Liver (tissue), 3 donors: ENCODE measurements at regions not wholly inside any gene's neighbourhood (a gene's known extent, or its start where the extent isn't known, plus 50 kb on each side); places are given as distances from the start of the nearest gene placed in this dataset.

Experiments
- FOXA1 ChIP-seq: IDR thresholded peaks from 2 replicates; pipeline ENCODE4 v1.6.1; 2016; ENCODE audit warnings: antibody characterized with exemption
- GABPA ChIP-seq, 2 donors: IDR thresholded peaks in 1 of 2; conservative IDR thresholded peaks in 1 of 2; 2 replicates each; pipeline ENCODE4 v1.6.1; 2016; ENCODE audit warnings: antibody characterized with exemption in 2 of 2, mild to moderate bottlenecking in 1 of 2, moderate library complexity in 1 of 2
- HNF4A ChIP-seq, 2 donors: conservative IDR thresholded peaks; 2 replicates each; pipeline ENCODE4 v1.6.1; 2016; ENCODE audit warnings: antibody characterized with exemption in 2 of 2, mild to moderate bottlenecking in 2 of 2
- JUND ChIP-seq, 2 donors: IDR thresholded peaks; 2 replicates each; pipeline ENCODE4 v1.6.1; 2016; ENCODE audit warnings: antibody characterized with exemption in 2 of 2
- RAD21 ChIP-seq, 2 donors: IDR thresholded peaks; 2 replicates each; pipeline ENCODE4 v1.6.1; 2016; ENCODE audit warnings: antibody characterized with exemption in 2 of 2, mild to moderate bottlenecking in 2 of 2
- RXRA ChIP-seq, 2 donors: IDR thresholded peaks; 2 replicates each; pipeline ENCODE4 v1.6.1; 2017 to 2018; ENCODE audit warnings: antibody characterized with exemption in 2 of 2, mild to moderate bottlenecking in 1 of 2
- TAF1 ChIP-seq: conservative IDR thresholded peaks from 2 replicates; pipeline ENCODE4 v1.6.1; 2016; ENCODE audit warnings: antibody characterized with exemption, mild to moderate bottlenecking
- YY1 ChIP-seq: IDR thresholded peaks from 2 replicates; pipeline ENCODE4 v1.6.1; 2016; ENCODE audit warnings: antibody characterized with exemption, mild to moderate bottlenecking
- TF ChIP-seq, protein P1 (sequence below): fragments of 150-350 bp; IDR thresholded peaks from 2 replicates; pipeline ENCODE4 v1.5.1; 2017; ENCODE audit warnings: improper control_type of control experiment, low read depth, low read length; ENCODE audit not compliant: missing input control
- TF ChIP-seq, protein P2 (sequence below): IDR thresholded peaks from 2 replicates; pipeline ENCODE4 v1.6.1; 2016; ENCODE audit warnings: antibody characterized with exemption
- TF ChIP-seq, protein P3 (sequence below): IDR thresholded peaks from 2 replicates; pipeline ENCODE4 v1.6.1; 2016; ENCODE audit warnings: antibody characterized with exemption
- TF ChIP-seq, protein P4 (sequence below): IDR thresholded peaks from 2 replicates; pipeline ENCODE4 v1.6.1; 2016; ENCODE audit warnings: antibody characterized with exemption, mild to moderate bottlenecking
- TF ChIP-seq, protein P5 (sequence below): IDR thresholded peaks from 2 replicates; pipeline ENCODE4 v1.6.1; 2016; ENCODE audit warnings: antibody characterized with exemption
- donor health status: healthy.
- donor health status: healthy.

DNA sequence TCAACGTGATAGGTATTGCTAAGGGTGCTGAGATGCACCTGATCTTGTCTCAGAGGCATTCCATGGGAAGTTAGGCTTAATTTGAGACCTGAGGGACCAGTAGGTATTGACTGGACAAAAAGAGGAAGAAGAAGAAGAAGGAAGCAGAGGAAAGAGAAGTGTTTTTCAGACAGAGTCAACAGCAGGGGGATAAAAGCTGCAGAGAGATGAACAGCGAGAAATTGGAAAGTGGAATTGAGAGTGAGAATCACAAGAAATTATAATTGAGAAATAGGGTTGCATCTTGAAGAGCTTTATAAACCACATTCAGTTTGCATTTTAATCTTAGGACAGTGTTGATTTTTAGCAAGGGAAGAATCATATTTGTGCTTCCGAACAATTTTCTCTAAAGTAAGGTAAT lies 254.0 kb downstream of the CD83 start:
- TF ChIP-seq, protein P1, sequence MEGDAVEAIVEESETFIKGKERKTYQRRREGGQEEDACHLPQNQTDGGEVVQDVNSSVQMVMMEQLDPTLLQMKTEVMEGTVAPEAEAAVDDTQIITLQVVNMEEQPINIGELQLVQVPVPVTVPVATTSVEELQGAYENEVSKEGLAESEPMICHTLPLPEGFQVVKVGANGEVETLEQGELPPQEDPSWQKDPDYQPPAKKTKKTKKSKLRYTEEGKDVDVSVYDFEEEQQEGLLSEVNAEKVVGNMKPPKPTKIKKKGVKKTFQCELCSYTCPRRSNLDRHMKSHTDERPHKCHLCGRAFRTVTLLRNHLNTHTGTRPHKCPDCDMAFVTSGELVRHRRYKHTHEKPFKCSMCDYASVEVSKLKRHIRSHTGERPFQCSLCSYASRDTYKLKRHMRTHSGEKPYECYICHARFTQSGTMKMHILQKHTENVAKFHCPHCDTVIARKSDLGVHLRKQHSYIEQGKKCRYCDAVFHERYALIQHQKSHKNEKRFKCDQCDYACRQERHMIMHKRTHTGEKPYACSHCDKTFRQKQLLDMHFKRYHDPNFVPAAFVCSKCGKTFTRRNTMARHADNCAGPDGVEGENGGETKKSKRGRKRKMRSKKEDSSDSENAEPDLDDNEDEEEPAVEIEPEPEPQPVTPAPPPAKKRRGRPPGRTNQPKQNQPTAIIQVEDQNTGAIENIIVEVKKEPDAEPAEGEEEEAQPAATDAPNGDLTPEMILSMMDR = no peak
- no peak for TF ChIP-seq RAD21 (IDR thresholded peaks at IDR 0.05)
- TF ChIP-seq HNF4A (conservative IDR thresholded peaks at IDR 0.05) = no peak
- no peak for TF ChIP-seq YY1
- no peak for TF ChIP-seq JUND (IDR thresholded peaks at IDR 0.05)
- TF ChIP-seq, protein P2, sequence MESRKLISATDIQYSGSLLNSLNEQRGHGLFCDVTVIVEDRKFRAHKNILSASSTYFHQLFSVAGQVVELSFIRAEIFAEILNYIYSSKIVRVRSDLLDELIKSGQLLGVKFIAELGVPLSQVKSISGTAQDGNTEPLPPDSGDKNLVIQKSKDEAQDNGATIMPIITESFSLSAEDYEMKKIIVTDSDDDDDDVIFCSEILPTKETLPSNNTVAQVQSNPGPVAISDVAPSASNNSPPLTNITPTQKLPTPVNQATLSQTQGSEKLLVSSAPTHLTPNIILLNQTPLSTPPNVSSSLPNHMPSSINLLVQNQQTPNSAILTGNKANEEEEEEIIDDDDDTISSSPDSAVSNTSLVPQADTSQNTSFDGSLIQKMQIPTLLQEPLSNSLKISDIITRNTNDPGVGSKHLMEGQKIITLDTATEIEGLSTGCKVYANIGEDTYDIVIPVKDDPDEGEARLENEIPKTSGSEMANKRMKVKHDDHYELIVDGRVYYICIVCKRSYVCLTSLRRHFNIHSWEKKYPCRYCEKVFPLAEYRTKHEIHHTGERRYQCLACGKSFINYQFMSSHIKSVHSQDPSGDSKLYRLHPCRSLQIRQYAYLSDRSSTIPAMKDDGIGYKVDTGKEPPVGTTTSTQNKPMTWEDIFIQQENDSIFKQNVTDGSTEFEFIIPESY = no peak
- TF ChIP-seq, protein P3, sequence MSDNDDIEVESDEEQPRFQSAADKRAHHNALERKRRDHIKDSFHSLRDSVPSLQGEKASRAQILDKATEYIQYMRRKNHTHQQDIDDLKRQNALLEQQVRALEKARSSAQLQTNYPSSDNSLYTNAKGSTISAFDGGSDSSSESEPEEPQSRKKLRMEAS = no peak
- TF ChIP-seq, protein P4, sequence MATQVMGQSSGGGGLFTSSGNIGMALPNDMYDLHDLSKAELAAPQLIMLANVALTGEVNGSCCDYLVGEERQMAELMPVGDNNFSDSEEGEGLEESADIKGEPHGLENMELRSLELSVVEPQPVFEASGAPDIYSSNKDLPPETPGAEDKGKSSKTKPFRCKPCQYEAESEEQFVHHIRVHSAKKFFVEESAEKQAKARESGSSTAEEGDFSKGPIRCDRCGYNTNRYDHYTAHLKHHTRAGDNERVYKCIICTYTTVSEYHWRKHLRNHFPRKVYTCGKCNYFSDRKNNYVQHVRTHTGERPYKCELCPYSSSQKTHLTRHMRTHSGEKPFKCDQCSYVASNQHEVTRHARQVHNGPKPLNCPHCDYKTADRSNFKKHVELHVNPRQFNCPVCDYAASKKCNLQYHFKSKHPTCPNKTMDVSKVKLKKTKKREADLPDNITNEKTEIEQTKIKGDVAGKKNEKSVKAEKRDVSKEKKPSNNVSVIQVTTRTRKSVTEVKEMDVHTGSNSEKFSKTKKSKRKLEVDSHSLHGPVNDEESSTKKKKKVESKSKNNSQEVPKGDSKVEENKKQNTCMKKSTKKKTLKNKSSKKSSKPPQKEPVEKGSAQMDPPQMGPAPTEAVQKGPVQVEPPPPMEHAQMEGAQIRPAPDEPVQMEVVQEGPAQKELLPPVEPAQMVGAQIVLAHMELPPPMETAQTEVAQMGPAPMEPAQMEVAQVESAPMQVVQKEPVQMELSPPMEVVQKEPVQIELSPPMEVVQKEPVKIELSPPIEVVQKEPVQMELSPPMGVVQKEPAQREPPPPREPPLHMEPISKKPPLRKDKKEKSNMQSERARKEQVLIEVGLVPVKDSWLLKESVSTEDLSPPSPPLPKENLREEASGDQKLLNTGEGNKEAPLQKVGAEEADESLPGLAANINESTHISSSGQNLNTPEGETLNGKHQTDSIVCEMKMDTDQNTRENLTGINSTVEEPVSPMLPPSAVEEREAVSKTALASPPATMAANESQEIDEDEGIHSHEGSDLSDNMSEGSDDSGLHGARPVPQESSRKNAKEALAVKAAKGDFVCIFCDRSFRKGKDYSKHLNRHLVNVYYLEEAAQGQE = no peak
- TF ChIP-seq TAF1 = no peak
- no peak for TF ChIP-seq FOXA1
- no peak for TF ChIP-seq RXRA (IDR thresholded peaks at IDR 0.05)
- TF ChIP-seq, protein P5, sequence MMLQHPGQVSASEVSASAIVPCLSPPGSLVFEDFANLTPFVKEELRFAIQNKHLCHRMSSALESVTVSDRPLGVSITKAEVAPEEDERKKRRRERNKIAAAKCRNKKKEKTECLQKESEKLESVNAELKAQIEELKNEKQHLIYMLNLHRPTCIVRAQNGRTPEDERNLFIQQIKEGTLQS = no peak
- TF ChIP-seq GABPA (IDR thresholded peaks at IDR 0.05 in 1 of 2, conservative IDR thresholded peaks at IDR 0.05 in 1 of 2) = no peak
